SU-DHL-6 (cell line): ENCODE measurements at regions not wholly inside any gene's neighbourhood (a gene's known extent, or its start where the extent isn't known, plus 50 kb on each side); places are given as distances from the start of the nearest gene placed in this dataset.
"Not testable (repeated sequence)": the region's sequence is repeated elsewhere in the genome, so short reads cannot be mapped to it uniquely, and the experiment has no call there.

ENCODE experiments used
- H2AFZ ChIP-seq: fragments of 200-600 bp; sonication (generic); 2 replicates; pipeline ENCODE4 v1.6.1; 2014; ENCODE audit warnings: low read depth, mild to moderate bottlenecking, moderate library complexity, mixed read lengths, antibody characterized with exemption, low read length; ENCODE audit not compliant: severe bottlenecking
- H3F3A ChIP-seq: fragments of 200-600 bp; shearing (Covaris generic); 2 replicates; pipeline ENCODE4 v1.6.0; 2016; ENCODE audit warnings: antibody characterized with exemption, mild to moderate bottlenecking; ENCODE audit not compliant: insufficient read depth
- H3K27ac ChIP-seq: fragments of 200-600 bp; sonication (generic); 2 replicates; pipeline ENCODE4 v1.5.1; 2016; ENCODE audit warnings: low read depth, mild to moderate bottlenecking, low read length, moderate library complexity, mixed read lengths
- H3K27me3 ChIP-seq: fragments of 200-600 bp; sonication (generic), shearing (Covaris generic); 2 replicates; pipeline ENCODE4 v1.6.0; 2014; ENCODE audit warnings: mild to moderate bottlenecking, low read length
- H3K36me3 ChIP-seq: fragments of 200-600 bp; sonication (generic); 2 replicates; pipeline ENCODE4 v1.6.1; 2014; ENCODE audit warnings: mild to moderate bottlenecking, low read length, mixed read lengths
- H3K4me2 ChIP-seq: fragments of 300-600, 200-600 bp; shearing (Covaris generic), sonication (generic); 2 replicates; pipeline ENCODE4 v1.6.0; 2014; ENCODE audit warnings: low read length, low read depth, mild to moderate bottlenecking; ENCODE audit not compliant: poor library complexity, severe bottlenecking
- H3K4me3 ChIP-seq: fragments of 200-600 bp; sonication (generic); 2 replicates; pipeline ENCODE4 v1.5.1; 2014; ENCODE audit warnings: antibody characterized with exemption, low read length, mild to moderate bottlenecking, mixed read lengths; ENCODE audit not compliant: insufficient read depth, poor library complexity, severe bottlenecking
- H3K79me2 ChIP-seq: fragments of 200-600 bp; sonication (generic); 2 replicates; pipeline ENCODE4 v1.6.1; 2014; ENCODE audit warnings: mild to moderate bottlenecking, low read length, moderate library complexity; ENCODE audit not compliant: insufficient read depth
- H3K9ac ChIP-seq: fragments of 200-600 bp; sonication (generic); 2 replicates; pipeline ENCODE4 v1.7.0; 2014; ENCODE audit warnings: mild to moderate bottlenecking, low read length
- H3K9me2 ChIP-seq: fragments of 200-600 bp; sonication (generic); replicated peaks from 2 replicates; pipeline ENCODE4 v1.6.1; 2014; ENCODE audit warnings: low read length; ENCODE audit not compliant: insufficient read depth
- H3K9me3 ChIP-seq: fragments of 200-600 bp; sonication (generic); 2 replicates; pipeline ENCODE4 v1.6.1; 2014; ENCODE audit warnings: low read length, mixed read lengths; ENCODE audit not compliant: insufficient read depth
- H4K20me1 ChIP-seq: fragments of 200-600 bp; sonication (generic); 2 replicates; pipeline ENCODE4 v1.6.1; 2014; ENCODE audit warnings: low read depth, mild to moderate bottlenecking, antibody characterized with exemption, low read length, moderate library complexity, mixed read lengths
- EZH2phosphoT487 ChIP-seq: fragments of 200-600 bp; sonication (generic), shearing (Covaris generic); conservative IDR thresholded peaks from 2 replicates; pipeline ENCODE4 v1.6.1; 2018; ENCODE audit warnings: mild to moderate bottlenecking, antibody characterized with exemption, low read length, moderate library complexity, mixed read lengths
- TF ChIP-seq, protein P1 (sequence below): fragments of 200-600 bp; sonication (generic); IDR thresholded peaks from one replicate; pipeline ENCODE4 v1.5.1; 2017; ENCODE audit warnings: antibody characterized with exemption, mild to moderate bottlenecking, low read length, moderate library complexity; ENCODE audit not compliant: insufficient read depth, poor library complexity, severe bottlenecking

- no peak overlapping the region for H2AFZ ChIP-seq
- no peak overlapping the region for H3K4me3 ChIP-seq
- no peaks in the 10 kb centered on the region for H3K27me3 ChIP-seq
- H3K79me2 ChIP-seq = no peaks in the 10 kb centered on the region
- no peaks in the 10 kb centered on the region for H3K9me3 ChIP-seq
- no peaks in the 10 kb centered on the region for H4K20me1 ChIP-seq
- H3K36me3 ChIP-seq = no peaks in the 10 kb centered on the region
- TF ChIP-seq, protein P1, sequence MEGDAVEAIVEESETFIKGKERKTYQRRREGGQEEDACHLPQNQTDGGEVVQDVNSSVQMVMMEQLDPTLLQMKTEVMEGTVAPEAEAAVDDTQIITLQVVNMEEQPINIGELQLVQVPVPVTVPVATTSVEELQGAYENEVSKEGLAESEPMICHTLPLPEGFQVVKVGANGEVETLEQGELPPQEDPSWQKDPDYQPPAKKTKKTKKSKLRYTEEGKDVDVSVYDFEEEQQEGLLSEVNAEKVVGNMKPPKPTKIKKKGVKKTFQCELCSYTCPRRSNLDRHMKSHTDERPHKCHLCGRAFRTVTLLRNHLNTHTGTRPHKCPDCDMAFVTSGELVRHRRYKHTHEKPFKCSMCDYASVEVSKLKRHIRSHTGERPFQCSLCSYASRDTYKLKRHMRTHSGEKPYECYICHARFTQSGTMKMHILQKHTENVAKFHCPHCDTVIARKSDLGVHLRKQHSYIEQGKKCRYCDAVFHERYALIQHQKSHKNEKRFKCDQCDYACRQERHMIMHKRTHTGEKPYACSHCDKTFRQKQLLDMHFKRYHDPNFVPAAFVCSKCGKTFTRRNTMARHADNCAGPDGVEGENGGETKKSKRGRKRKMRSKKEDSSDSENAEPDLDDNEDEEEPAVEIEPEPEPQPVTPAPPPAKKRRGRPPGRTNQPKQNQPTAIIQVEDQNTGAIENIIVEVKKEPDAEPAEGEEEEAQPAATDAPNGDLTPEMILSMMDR = no peak
- TF ChIP-seq EZH2phosphoT487 = no peak
- no peaks in the 10 kb centered on the region for H3F3A ChIP-seq
- H3K9me2 ChIP-seq = no peaks in the 10 kb centered on the region
- H3K9ac ChIP-seq = no peak overlapping the region
- no peak overlapping the region for H3K27ac ChIP-seq
- no peak overlapping the region for H3K4me2 ChIP-seq
Measured at GRCh38 chr3:24689353-24689752, 194.7 kb upstream of the THRB start.

DNA sequence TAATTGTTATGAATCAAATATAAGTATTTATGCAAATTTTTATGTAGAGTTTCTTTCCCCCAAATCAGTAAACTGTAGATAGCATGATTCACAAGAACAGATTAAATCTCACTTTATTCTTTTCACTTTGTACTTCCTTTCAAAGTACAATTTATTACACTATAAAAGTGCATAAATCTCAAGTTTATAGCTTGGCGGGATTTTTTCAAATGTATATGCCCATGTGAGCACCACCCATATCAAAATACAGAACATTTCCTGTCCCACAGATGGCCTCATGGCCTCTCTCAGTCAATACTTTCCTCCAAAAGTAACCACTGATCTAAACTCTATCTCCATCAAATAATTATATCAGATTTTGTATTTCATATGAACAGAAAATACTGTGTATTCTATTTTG is 196.1 kb upstream of the THRB start:
- no peaks in the 10 kb centered on the region for H3K9me2 ChIP-seq
- TF ChIP-seq, protein P1 = no peak
- no peak for TF ChIP-seq EZH2phosphoT487
- H4K20me1 ChIP-seq = no peaks in the 10 kb centered on the region
- H3K36me3 ChIP-seq = no peaks in the 10 kb centered on the region
- no peak overlapping the region for H3K4me2 ChIP-seq
- no peaks in the 10 kb centered on the region for H3K27me3 ChIP-seq
- H3K9ac ChIP-seq = no peak overlapping the region
- no peaks in the 10 kb centered on the region for H3K79me2 ChIP-seq
- H2AFZ ChIP-seq = no peak overlapping the region
- H3K9me3 ChIP-seq = no peaks in the 10 kb centered on the region
- H3K4me3 ChIP-seq = no peak overlapping the region
- H3K27ac ChIP-seq = no peak overlapping the region
- no peaks in the 10 kb centered on the region for H3F3A ChIP-seq

GRCh38 chr3:24699078-24699477 is 204.4 kb upstream of the THRB start:
- not testable (repeated sequence) for H3K79me2 ChIP-seq, H3K27me3 ChIP-seq, H3K27ac ChIP-seq, H3K9me3 ChIP-seq, H4K20me1 ChIP-seq, H3F3A ChIP-seq, H3K9me2 ChIP-seq, H2AFZ ChIP-seq, H3K36me3 ChIP-seq, H3K4me2 ChIP-seq, H3K9ac ChIP-seq, H3K4me3 ChIP-seq

GRCh38 chr3:24704496-24704895 is 209.8 kb upstream of the THRB start:
- H3K4me3 ChIP-seq = no peak overlapping the region

More at GRCh38 chr3:24704496-24704895, 209.8 kb upstream of the THRB start:
- Histone ChIP-seq H3K36me3 (no peaks in the 10 kb centered on the region), H3K9me3 (no peaks in the 10 kb centered on the region), H3K9me2 (no peaks in the 10 kb centered on the region), H2AFZ (no peak overlapping the region), H4K20me1 (no peaks in the 10 kb centered on the region), H3F3A (no peaks in the 10 kb centered on the region), H3K27me3 (no peaks in the 10 kb centered on the region), H3K79me2 (no peaks in the 10 kb centered on the region), H3K27ac (no peak overlapping the region), H3K4me2 (no peak overlapping the region), H3K9ac (no peak overlapping the region)
- TF ChIP-seq, protein P1 = no peak
- TF ChIP-seq EZH2phosphoT487 = no peak
